Heart left ventricle (tissue), 13 donors: ENCODE measurements at regions not wholly inside any gene's neighbourhood (a gene's known extent, or its start where the extent isn't known, plus 50 kb on each side); places are given as distances from the start of the nearest gene placed in this dataset.

Source experiments
- CTCF ChIP-seq, 12 donors: fragments of 200-600 bp; sonication (generic) in 4 of 12; IDR thresholded peaks; one replicate each; pipeline versions ENCODE4 v1.5.0 to v1.8.0; 2018 to 2022; ENCODE audit warnings: antibody characterized with exemption in 12 of 12, mild to moderate bottlenecking in 5 of 12
- POLR2A ChIP-seq, 2 donors: fragments of 450-650 bp; IDR thresholded peaks; one replicate each; pipeline ENCODE4 v1.6.1; 2017; ENCODE audit warnings: antibody characterized with exemption in 2 of 2, mild to moderate bottlenecking in 2 of 2, moderate library complexity in 2 of 2
- donor health status: ischemic (EF 13 %, LVEDD 7.1; RV severe dilation, severe dysfunction).
- donor health status: DM: no; HTN: yes; CAD: no.
- donor health status: DM: no; HTN: no; CAD: no.
- donor health status: ischemic (EF 25% LVEDD 6.9; RV normal size, moderate dysfunction).
- donor health status: ischemic (EF 25% LVEDD 5.7; RV mildly dilated, moderate dysfunction).
- donor health status: ischemic (EF 35%, LVEDD 5.7; RV mildly dilated, moderate dysfunction).
- donor health status: nonischemic (EF 11% LVEDD 7.7; RV severe dilation, severe dysfunction).
- donor health status: DM: yes; HTN: yes; CAD: no.
- donor health status: PGD.
- donor health status: ischemic (EF 29% LVEDD 5.4; RV normal size, mild dysfunction).
- donor health status: nonischemic (EF 23%, LVEDD 6.1; RV moderate dilation, normal function).

- TF ChIP-seq CTCF (IDR thresholded peaks at IDR 0.05) (no peak), POLR2A (IDR thresholded peaks at IDR 0.05) (no peak)
Observed at GRCh38 chr2:199581935-199582360, 124.2 kb upstream of the SATB2 start.
